Activated B cell treated with CpG ODN at 0.5 μM for 24 hours (primary cell): ENCODE measurements at regions not wholly inside any gene's neighbourhood (a gene's known extent, or its start where the extent isn't known, plus 50 kb on each side); places are given as distances from the start of the nearest gene placed in this dataset.

Experiments used
- ATAC-seq: fragments of 200-7000 bp; cut with Tn5 transposase; one replicate; pipeline ENCODE4 v1.10.0; 2021; ENCODE audit warnings: low read depth, mild to moderate bottlenecking, moderate library complexity
- CTCF ChIA-PET: fragments of 350-600 bp; sonication (Branson Sonifier 250); formaldehyde crosslinking; loops from one replicate; lab custom pipeline; 2021; ENCODE audit warnings: antibody characterized with exemption; lab: Charles Lee
- POLR2A ChIA-PET: fragments of 350-600 bp; sonication (Branson Sonifier 250); formaldehyde crosslinking; loops from one replicate; lab custom pipeline; 2021; ENCODE audit warnings: antibody characterized with exemption; lab: Charles Lee
- DNase-seq: peaks from one replicate; pipeline ENCODE4 v3.0.0; 2022
- H3K27ac Mint-ChIP-seq: one replicate; pipeline ENCODE4 v1.8.0; 2020; ENCODE audit warnings: mixed read lengths
- H3K27me3 Mint-ChIP-seq: one replicate; pipeline ENCODE4 v1.8.0; 2021; ENCODE audit warnings: mixed read lengths
- H3K36me3 Mint-ChIP-seq: one replicate; pipeline ENCODE4 v1.8.0; 2021; ENCODE audit warnings: low read depth, mixed read lengths
- H3K4me1 Mint-ChIP-seq: one replicate; pipeline ENCODE4 v1.8.0; 2021; ENCODE audit warnings: mixed read lengths
- H3K4me3 Mint-ChIP-seq: one replicate; pipeline ENCODE4 v1.8.0; 2020; ENCODE audit warnings: mild to moderate bottlenecking, mixed read lengths
- H3K9me3 Mint-ChIP-seq: one replicate; pipeline ENCODE4 v1.8.0; 2020; ENCODE audit warnings: mixed read lengths
- CTCF ChIP-seq: fragments of 200-600 bp; IDR thresholded peaks from one replicate; pipeline ENCODE4 v1.8.0; 2022; ENCODE audit warnings: antibody characterized with exemption, mild to moderate bottlenecking
- intact Hi-C: fragments of 100-400 bp; cut with micrococcal nuclease; formaldehyde crosslinking; loops from one replicate; pipeline ENCODE4 v1.15.1; 2024

- Mint-ChIP-seq H3K27me3 (no peaks in the 10 kb centered on the region), H3K27ac (no peak overlapping the region), H3K9me3 (peaks cover 7% of the 10 kb centered on the region), H3K4me3 (no peak overlapping the region), H3K36me3 (no peaks in the 10 kb centered on the region), H3K4me1 (no peaks in the 10 kb centered on the region)
- intact Hi-C loops = no loop called here
- ChIA-PET POLR2A (no interaction called here), CTCF (no interaction called here)
- ATAC-seq (no peak), DNase-seq (no peak)
- TF ChIP-seq CTCF = no peak
Observed at GRCh38 chr17:54518706-54519105, 381.9 kb upstream of the TOM1L1 start.

- TF ChIP-seq CTCF = no peak
- intact Hi-C loops = no loop called here
- peaks cover 8% of the 10 kb centered on the region for H3K9me3 Mint-ChIP-seq
- H3K4me3 Mint-ChIP-seq = no peak overlapping the region
- no peak overlapping the region for H3K27ac Mint-ChIP-seq
- H3K27me3 Mint-ChIP-seq = no peaks in the 10 kb centered on the region
- no peaks in the 10 kb centered on the region for H3K36me3 Mint-ChIP-seq
- DNase-seq (no peak), ATAC-seq (no peak)
- ChIA-PET CTCF (no interaction called here), POLR2A (no interaction called here)
- H3K4me1 Mint-ChIP-seq = no peaks in the 10 kb centered on the region
Observed at GRCh38 chr17:54521137-54521536, 379.5 kb upstream of the TOM1L1 start.

- intact Hi-C loops = no loop called here
- H3K27ac Mint-ChIP-seq = no peak overlapping the region
- POLR2A ChIA-PET = no interaction called here
Observed at GRCh38 chr17:54524501-54524900, 376.2 kb upstream of the TOM1L1 start.

GRCh38 chr17:54527941-54528340 lies 372.7 kb upstream of the TOM1L1 start:
- Mint-ChIP-seq H3K4me1 (no peaks in the 10 kb centered on the region), H3K36me3 (no peaks in the 10 kb centered on the region), H3K4me3 (no peak overlapping the region), H3K9me3 (peaks cover 3% of the 10 kb centered on the region), H3K27me3 (no peaks in the 10 kb centered on the region), H3K27ac (no peak overlapping the region)
- CTCF ChIA-PET = no interaction called here
- DNase-seq = no peak
- TF ChIP-seq CTCF = no peak
- intact Hi-C loops = no loop called here
- POLR2A ChIA-PET = no interaction called here
- no peak for ATAC-seq

More at GRCh38 chr17:54524501-54524900, 376.2 kb upstream of the TOM1L1 start:
- ATAC-seq (no peak), DNase-seq (no peak)
- no peaks in the 10 kb centered on the region for H3K27me3 Mint-ChIP-seq
- CTCF ChIA-PET = no interaction called here
- H3K36me3 Mint-ChIP-seq = no peaks in the 10 kb centered on the region
- peaks cover 3% of the 10 kb centered on the region for H3K9me3 Mint-ChIP-seq
- TF ChIP-seq CTCF = no peak
- H3K4me1 Mint-ChIP-seq = no peaks in the 10 kb centered on the region
- no peak overlapping the region for H3K4me3 Mint-ChIP-seq

GRCh38 chr17:54530398-54530797 lies 370.3 kb upstream of the TOM1L1 start:
- Mint-ChIP-seq H3K9me3 (no peaks in the 10 kb centered on the region), H3K36me3 (no peaks in the 10 kb centered on the region), H3K27ac (no peak overlapping the region), H3K4me1 (no peaks in the 10 kb centered on the region), H3K27me3 (no peaks in the 10 kb centered on the region), H3K4me3 (no peak overlapping the region)
- ATAC-seq (no peak), DNase-seq (no peak)
- intact Hi-C loops = no loop called here
- CTCF ChIA-PET = no interaction called here
- TF ChIP-seq CTCF = no peak
- POLR2A ChIA-PET = no interaction called here
